ENCODE measurements at regions not wholly inside any gene's neighbourhood (a gene's known extent, or its start where the extent isn't known, plus 50 kb on each side); places are given as distances from the start of the nearest gene placed in this dataset.

DNA sequence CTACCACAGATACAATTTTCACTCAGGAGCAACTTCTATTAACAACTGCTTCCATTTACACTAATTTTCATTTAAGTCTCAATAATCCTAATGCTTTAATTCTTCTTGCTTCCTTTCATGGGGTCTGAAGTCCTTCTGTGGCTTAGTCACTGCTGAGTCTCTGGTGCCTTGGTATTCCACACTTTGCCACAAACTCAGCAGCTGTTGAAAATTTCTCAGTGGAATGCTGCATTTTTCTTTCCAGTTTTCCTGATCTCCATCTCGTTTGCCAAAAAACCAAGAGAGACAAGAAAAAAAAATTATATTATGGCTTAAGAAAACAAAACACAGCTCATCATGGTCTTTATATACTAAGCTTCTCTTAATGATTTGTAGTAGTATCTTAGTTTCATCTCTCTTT lies 269.2 kb upstream of the AZI2 start:
- TF ChIP-seq, protein P1, sequence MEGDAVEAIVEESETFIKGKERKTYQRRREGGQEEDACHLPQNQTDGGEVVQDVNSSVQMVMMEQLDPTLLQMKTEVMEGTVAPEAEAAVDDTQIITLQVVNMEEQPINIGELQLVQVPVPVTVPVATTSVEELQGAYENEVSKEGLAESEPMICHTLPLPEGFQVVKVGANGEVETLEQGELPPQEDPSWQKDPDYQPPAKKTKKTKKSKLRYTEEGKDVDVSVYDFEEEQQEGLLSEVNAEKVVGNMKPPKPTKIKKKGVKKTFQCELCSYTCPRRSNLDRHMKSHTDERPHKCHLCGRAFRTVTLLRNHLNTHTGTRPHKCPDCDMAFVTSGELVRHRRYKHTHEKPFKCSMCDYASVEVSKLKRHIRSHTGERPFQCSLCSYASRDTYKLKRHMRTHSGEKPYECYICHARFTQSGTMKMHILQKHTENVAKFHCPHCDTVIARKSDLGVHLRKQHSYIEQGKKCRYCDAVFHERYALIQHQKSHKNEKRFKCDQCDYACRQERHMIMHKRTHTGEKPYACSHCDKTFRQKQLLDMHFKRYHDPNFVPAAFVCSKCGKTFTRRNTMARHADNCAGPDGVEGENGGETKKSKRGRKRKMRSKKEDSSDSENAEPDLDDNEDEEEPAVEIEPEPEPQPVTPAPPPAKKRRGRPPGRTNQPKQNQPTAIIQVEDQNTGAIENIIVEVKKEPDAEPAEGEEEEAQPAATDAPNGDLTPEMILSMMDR (IDR thresholded peaks at IDR 0.05), result no peak
- TF ChIP-seq POLR2AphosphoS5 (IDR thresholded peaks at IDR 0.05) (no peak), POLR2A (IDR thresholded peaks at IDR 0.05) (no peak)

Data from upper lobe of left lung (tissue), 4 donors.